ENCODE measurements at regions not wholly inside any gene's neighbourhood (a gene's known extent, or its start where the extent isn't known, plus 50 kb on each side); places are given as distances from the start of the nearest gene placed in this dataset.
"Not testable (repeated sequence)": the region's sequence is repeated elsewhere in the genome, so short reads cannot be mapped to it uniquely, and the experiment has no call there.

- DNase-seq = no peak
These were observed 134.7 kb upstream of the RHOBTB1 start for GRCh38 chr10:61078542-61079275.

- DNase-seq = no peak
These were observed 132.7 kb upstream of the RHOBTB1 start for GRCh38 chr10:61076572-61077114.

GRCh38 chr10:61073391-61073790, 129.4 kb upstream of the RHOBTB1 start:
- no peak for DNase-seq

GRCh38 chr10:61071580-61071979, 127.6 kb upstream of the RHOBTB1 start:
- no peak for DNase-seq

- DNase-seq = no peak
These were observed 124.5 kb upstream of the RHOBTB1 start for GRCh38 chr10:61068471-61068870.

GRCh38 chr10:61067671-61068336, 123.8 kb upstream of the RHOBTB1 start:
- DNase-seq = no peak

- DNase-seq = no peak
These were observed 122.8 kb upstream of the RHOBTB1 start for GRCh38 chr10:61066661-61067344.

- no peak for DNase-seq
These were observed 121.1 kb upstream of the RHOBTB1 start for GRCh38 chr10:61065051-61065450.

GRCh38 chr10:61064356-61064755, 120.4 kb upstream of the RHOBTB1 start:
- no peak for DNase-seq

- DNase-seq = no peak
These were observed 119.9 kb upstream of the RHOBTB1 start for GRCh38 chr10:61063901-61064300.

- no peak for DNase-seq
These were observed 119.0 kb upstream of the RHOBTB1 start for GRCh38 chr10:61063034-61063433.

- DNase-seq = no peak
These were observed 118.0 kb upstream of the RHOBTB1 start for GRCh38 chr10:61061923-61062504.

GRCh38 chr10:61059636-61060035, 115.7 kb upstream of the RHOBTB1 start:
- DNase-seq = no peak

- no peak for DNase-seq
These were observed 108.7 kb upstream of the RHOBTB1 start for GRCh38 chr10:61052469-61053205.

- no peak for DNase-seq
These were observed 107.4 kb upstream of the RHOBTB1 start for GRCh38 chr10:61051344-61051743.

- DNase-seq = no peak
These were observed 106.2 kb upstream of the RHOBTB1 start for GRCh38 chr10:61050120-61050745.

- no peak for DNase-seq
These were observed 105.4 kb upstream of the RHOBTB1 start for GRCh38 chr10:61049386-61049785.

GRCh38 chr10:61047788-61048560, 104.0 kb upstream of the RHOBTB1 start:
- DNase-seq = no peak

- DNase-seq = no peak
These were observed 103.1 kb upstream of the RHOBTB1 start for GRCh38 chr10:61047081-61047480.

- not testable (repeated sequence) for DNase-seq
These were observed 101.5 kb upstream of the RHOBTB1 start for GRCh38 chr10:61045480-61045879.

GRCh38 chr10:61042533-61042932, 98.5 kb upstream of the RHOBTB1 start:
- DNase-seq = no peak
